GM12865 (cell line): ENCODE measurements at regions not wholly inside any gene's neighbourhood (a gene's known extent, or its start where the extent isn't known, plus 50 kb on each side); places are given as distances from the start of the nearest gene placed in this dataset.

Experiments used
- DNase-seq: peaks from one replicate; pipeline ENCODE4 v3.0.0; 2010; ENCODE audit warnings: low read depth
- H3K4me3 ChIP-seq: 2 replicates; pipeline ENCODE4 v1.5.1; 2011; ENCODE audit warnings: mild to moderate bottlenecking, low read depth, low read length, control low read depth
- CTCF ChIP-seq: IDR thresholded peaks from 2 replicates; pipeline ENCODE4 v1.5.1; 2011; ENCODE audit warnings: low read length, control low read depth, low read depth, inconsistent platforms; ENCODE audit not compliant: insufficient read depth; ENCODE audit errors: missing control alignments

- no peak for DNase-seq
- TF ChIP-seq CTCF, result no peak
- H3K4me3 ChIP-seq, result no peak overlapping the region
These were observed 947.9 kb upstream of the CHORDC1 start for GRCh38 chr11:91170711-91171110.

DNA sequence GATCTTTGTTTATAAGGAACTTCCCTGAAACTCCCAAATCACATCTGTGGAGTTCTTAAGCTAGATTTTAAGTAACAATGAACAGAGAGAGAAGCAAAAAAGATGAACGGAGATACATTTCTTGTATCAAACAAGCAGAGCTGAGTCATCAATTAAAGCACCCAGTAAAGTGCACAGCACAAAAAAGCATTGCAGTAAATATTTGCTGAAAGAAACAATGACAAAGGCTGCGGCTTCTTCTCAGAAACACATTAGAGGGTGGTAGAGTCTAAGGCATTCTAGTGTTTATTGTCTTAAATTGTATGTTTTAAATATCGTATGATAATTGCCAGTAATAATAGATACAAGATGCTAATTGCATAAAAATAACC, 941.6 kb upstream of the CHORDC1 start:
- DNase-seq, result no peak
- H3K4me3 ChIP-seq, result no peak overlapping the region
- no peak for TF ChIP-seq CTCF

DNA sequence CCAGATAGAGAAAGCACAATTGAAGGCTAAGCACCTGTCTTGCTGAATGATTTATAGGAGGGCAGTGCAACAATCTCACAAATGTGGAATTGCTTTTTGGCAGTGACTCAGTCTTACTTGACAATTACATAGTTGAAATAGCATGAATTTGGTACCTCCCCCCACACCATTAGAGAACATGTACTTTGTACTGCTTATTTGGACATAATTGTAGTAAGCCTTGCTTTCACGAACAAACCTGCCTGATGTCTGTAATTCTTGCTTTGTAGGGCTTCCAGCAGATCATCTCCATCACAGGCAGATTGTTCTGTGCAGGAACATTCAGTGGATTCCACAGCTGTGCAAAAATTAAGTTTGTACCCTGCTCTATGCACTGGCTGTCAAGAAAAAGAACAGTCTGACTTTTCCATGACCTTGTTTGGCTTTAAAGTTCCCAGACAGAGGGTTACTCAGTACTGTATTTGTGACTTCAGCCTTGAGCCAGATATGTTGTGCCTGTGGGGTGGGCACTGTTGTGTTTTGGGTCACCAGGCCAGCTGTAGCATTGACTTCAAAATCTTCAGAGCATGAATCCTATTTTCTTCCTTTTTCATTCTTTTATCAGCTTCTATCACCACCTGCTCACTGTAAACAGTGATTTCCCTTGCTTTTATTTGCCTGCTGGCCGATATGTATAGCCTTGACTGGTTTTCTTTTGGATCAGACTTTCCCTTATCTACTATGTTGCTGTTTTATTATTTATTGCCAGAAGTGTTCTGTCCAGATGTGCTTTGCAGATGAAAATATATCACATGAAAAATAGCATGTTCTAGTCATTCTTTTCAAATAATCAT, 941.0 kb upstream of the CHORDC1 start:
- TF ChIP-seq CTCF, result no peak
- no peak for DNase-seq

DNA sequence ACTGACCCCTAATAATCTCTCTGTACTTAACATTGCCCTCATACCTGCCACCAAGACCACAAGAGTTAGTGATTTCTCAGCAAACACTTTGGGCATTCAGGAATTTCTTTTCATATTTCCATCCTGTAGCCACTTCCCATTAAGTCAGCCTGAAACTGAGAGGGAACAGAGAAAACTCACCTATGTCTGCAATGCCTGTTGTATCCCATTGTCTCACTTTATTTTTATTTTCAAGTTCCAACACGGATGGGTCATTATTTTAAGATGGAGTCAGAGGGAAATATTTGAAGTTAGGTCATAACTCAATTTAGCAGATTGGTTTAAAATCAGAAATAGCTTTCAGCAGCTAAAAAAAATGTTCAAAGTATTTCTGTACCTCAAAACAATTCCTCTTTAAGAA, 937.8 kb upstream of the CHORDC1 start:
- H3K4me3 ChIP-seq, result no peak overlapping the region
- TF ChIP-seq CTCF, result no peak
- no peak for DNase-seq

More for the DNA sequence above, 941.0 kb upstream of the CHORDC1 start:
- no peak overlapping the region for H3K4me3 ChIP-seq

DNA sequence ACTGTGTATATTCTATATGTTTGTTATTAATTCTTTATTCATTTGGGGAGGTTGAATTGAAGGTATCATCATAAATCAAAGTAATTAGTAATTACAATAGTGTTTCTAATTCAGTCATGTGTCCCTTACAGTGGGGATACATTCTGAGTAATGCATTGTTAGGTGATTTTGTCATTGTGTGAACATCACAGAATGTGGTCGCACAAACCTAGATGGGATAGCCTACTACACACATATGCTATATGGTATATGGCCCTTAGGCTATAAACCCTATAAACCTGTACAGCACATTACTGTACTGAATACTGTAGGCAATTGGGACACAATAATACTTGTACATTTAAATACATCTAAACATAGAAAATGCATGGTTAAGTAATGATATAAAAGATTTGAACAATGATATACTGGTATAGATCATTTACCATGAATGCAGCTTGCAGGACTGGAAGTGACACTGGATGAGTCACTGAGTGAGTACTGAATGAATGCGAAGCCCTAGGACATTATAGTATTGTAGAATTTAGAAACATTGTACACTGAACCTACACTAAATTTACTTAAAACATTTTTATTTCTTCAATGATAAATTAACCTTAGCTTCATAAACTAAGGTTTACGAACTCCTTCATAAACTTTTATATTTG, 936.2 kb upstream of the CHORDC1 start:
- no peak for TF ChIP-seq CTCF
- DNase-seq, result no peak
- H3K4me3 ChIP-seq, result no peak overlapping the region

DNA sequence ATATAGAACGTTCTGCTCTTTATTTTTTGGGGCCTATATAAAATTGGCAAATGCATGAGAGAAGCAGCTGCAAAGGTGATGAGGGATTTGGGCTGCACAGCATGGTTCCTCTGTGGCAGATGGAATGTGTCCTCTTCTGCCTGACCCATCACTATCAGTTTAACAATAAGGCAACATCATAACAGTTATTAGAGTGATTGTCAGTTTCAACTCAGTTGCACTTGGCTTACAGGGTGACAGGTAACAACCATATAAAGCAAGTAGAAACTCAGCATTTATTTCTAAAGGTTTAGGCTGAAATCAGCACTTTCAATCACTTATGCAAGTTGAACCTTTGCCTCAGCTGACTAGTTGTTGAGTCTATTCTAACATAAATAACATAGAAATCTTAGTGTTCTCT, 935.4 kb upstream of the CHORDC1 start:
- H3K4me3 ChIP-seq, result no peak overlapping the region
- no peak for DNase-seq
- no peak for TF ChIP-seq CTCF
